Loucy (cell line): ENCODE measurements at regions not wholly inside any gene's neighbourhood (a gene's known extent, or its start where the extent isn't known, plus 50 kb on each side); places are given as distances from the start of the nearest gene placed in this dataset.

Experiments used
- H2AFZ ChIP-seq: fragments of 200-600 bp; sonication (generic); 2 replicates; pipeline ENCODE4 v1.6.0; 2016; ENCODE audit warnings: antibody characterized with exemption, mild to moderate bottlenecking, low read length, moderate library complexity
- H3F3A ChIP-seq: fragments of 200-600 bp; 2 replicates; pipeline ENCODE4 v1.6.0; 2016; ENCODE audit warnings: antibody characterized with exemption, low read depth, mild to moderate bottlenecking
- H3K27me3 ChIP-seq: fragments of 200-600 bp; sonication (generic); 2 replicates; pipeline ENCODE4 v1.6.1; 2014; ENCODE audit warnings: low read length, mild to moderate bottlenecking; ENCODE audit not compliant: insufficient read depth, poor library complexity, severe bottlenecking
- H3K36me3 ChIP-seq: fragments of 200-600 bp; sonication (generic); 2 replicates; pipeline ENCODE4 v1.6.1; 2016; ENCODE audit warnings: low read length; ENCODE audit not compliant: insufficient read depth
- H3K4me1 ChIP-seq: fragments of 200-600 bp; sonication (generic); 2 replicates; pipeline ENCODE4 v1.5.1; 2014; ENCODE audit warnings: low read length, mild to moderate bottlenecking; ENCODE audit not compliant: insufficient read depth, poor library complexity, severe bottlenecking
- H3K4me2 ChIP-seq: fragments of 200-600 bp; sonication (generic); 2 replicates; pipeline ENCODE4 v1.6.0; 2014; ENCODE audit warnings: antibody characterized with exemption, low read length, low read depth, mild to moderate bottlenecking; ENCODE audit not compliant: poor library complexity, severe bottlenecking
- H3K4me3 ChIP-seq: fragments of 200-600 bp; sonication (generic); 2 replicates; pipeline ENCODE4 v1.5.1; 2014; ENCODE audit warnings: low read length, mild to moderate bottlenecking, mixed read lengths; ENCODE audit not compliant: poor library complexity, severe bottlenecking
- H3K79me2 ChIP-seq: fragments of 200-600 bp; sonication (generic); 2 replicates; pipeline ENCODE4 v1.6.1; 2014; ENCODE audit warnings: low read length; ENCODE audit not compliant: insufficient read depth
- H3K9ac ChIP-seq: fragments of 200-600 bp; sonication (generic); 2 replicates; pipeline ENCODE4 v1.6.0; 2014; ENCODE audit warnings: mild to moderate bottlenecking, low read depth, low read length, moderate library complexity; ENCODE audit not compliant: poor library complexity, severe bottlenecking
- H3K9me2 ChIP-seq: fragments of 200-600 bp; sonication (generic); replicated peaks from 2 replicates; pipeline ENCODE4 v1.6.1; 2016; ENCODE audit warnings: low read depth, low read length, mixed read lengths
- H3K9me3 ChIP-seq: fragments of 200-600 bp; sonication (generic); 2 replicates; pipeline ENCODE4 v1.6.1; 2014; ENCODE audit warnings: mild to moderate bottlenecking, antibody characterized with exemption, low read length, low read depth; ENCODE audit not compliant: insufficient read depth
- H4K20me1 ChIP-seq: fragments of 200-600 bp; sonication (generic); 2 replicates; pipeline ENCODE4 v1.6.0; 2014; ENCODE audit warnings: antibody characterized with exemption, low read length, mild to moderate bottlenecking; ENCODE audit not compliant: insufficient read depth, poor library complexity, severe bottlenecking
- CTCF ChIP-seq: fragments of 200-600 bp; sonication (generic); conservative IDR thresholded peaks from 2 replicates; pipeline ENCODE4 v1.5.1; 2014; ENCODE audit warnings: mild to moderate bottlenecking, antibody characterized with exemption, low read length
- EZH2phosphoT487 ChIP-seq: fragments of 200-600 bp; IDR thresholded peaks from 2 replicates; pipeline ENCODE4 v1.6.1; 2018; ENCODE audit warnings: antibody characterized with exemption, mild to moderate bottlenecking, moderate library complexity, borderline replicate concordance

- H2AFZ ChIP-seq, result no peak overlapping the region
- H3K4me2 ChIP-seq, result no peak overlapping the region
- H3K9me2 ChIP-seq, result no peaks in the 10 kb centered on the region
- H3F3A ChIP-seq, result no peaks in the 10 kb centered on the region
- H3K9me3 ChIP-seq, result no peaks in the 10 kb centered on the region
- H3K36me3 ChIP-seq, result no peaks in the 10 kb centered on the region
- no peak overlapping the region for H3K9ac ChIP-seq
- H4K20me1 ChIP-seq, result no peaks in the 10 kb centered on the region
- no peak overlapping the region for H3K4me3 ChIP-seq
- TF ChIP-seq CTCF, result no peak
- TF ChIP-seq EZH2phosphoT487, result no peak
- H3K79me2 ChIP-seq, result no peaks in the 10 kb centered on the region
- no peaks in the 10 kb centered on the region for H3K4me1 ChIP-seq
- H3K27me3 ChIP-seq, result no peaks in the 10 kb centered on the region
Measured at GRCh38 chr5:155530046-155530445, 516.5 kb downstream of the KIF4B start.

- Histone ChIP-seq H3K9ac (no peak overlapping the region), H3K36me3 (no peaks in the 10 kb centered on the region), H3K4me3 (no peak overlapping the region), H2AFZ (no peak overlapping the region), H3K4me2 (no peak overlapping the region), H4K20me1 (no peaks in the 10 kb centered on the region), H3K79me2 (no peaks in the 10 kb centered on the region), H3K4me1 (no peaks in the 10 kb centered on the region), H3K9me2 (no peaks in the 10 kb centered on the region), H3K9me3 (no peaks in the 10 kb centered on the region), H3K27me3 (no peaks in the 10 kb centered on the region), H3F3A (no peaks in the 10 kb centered on the region)
- TF ChIP-seq CTCF, result no peak
- TF ChIP-seq EZH2phosphoT487, result no peak
Measured at GRCh38 chr5:155532621-155533311, 519.2 kb downstream of the KIF4B start.

GRCh38 chr5:155540000-155540595 lies 526.5 kb downstream of the KIF4B start:
- Histone ChIP-seq H3K9me2 (no peaks in the 10 kb centered on the region), H4K20me1 (no peaks in the 10 kb centered on the region), H3K9ac (no peak overlapping the region), H3K79me2 (no peaks in the 10 kb centered on the region), H3K4me2 (no peak overlapping the region), H3K4me3 (no peak overlapping the region), H3K27me3 (no peaks in the 10 kb centered on the region), H3K36me3 (no peaks in the 10 kb centered on the region), H3K9me3 (no peaks in the 10 kb centered on the region), H2AFZ (no peak overlapping the region), H3K4me1 (no peaks in the 10 kb centered on the region), H3F3A (no peaks in the 10 kb centered on the region)
- no peak for TF ChIP-seq CTCF
- TF ChIP-seq EZH2phosphoT487, result no peak
